SW480 (cell line): ENCODE measurements at regions not wholly inside any gene's neighbourhood (a gene's known extent, or its start where the extent isn't known, plus 50 kb on each side); places are given as distances from the start of the nearest gene placed in this dataset.

Experiments used
- DNase-seq: peaks from one replicate; pipeline ENCODE4 v3.0.0-alpha.2; 2016; ENCODE audit warnings: low spot score

- DNase-seq, result no peak
These were observed 88.2 kb downstream of the TMA16 start for GRCh38 chr4:163582703-163583102.

GRCh38 chr4:163587867-163588266 lies 93.4 kb downstream of the TMA16 start:
- DNase-seq, result peak; percentile 0

DNA sequence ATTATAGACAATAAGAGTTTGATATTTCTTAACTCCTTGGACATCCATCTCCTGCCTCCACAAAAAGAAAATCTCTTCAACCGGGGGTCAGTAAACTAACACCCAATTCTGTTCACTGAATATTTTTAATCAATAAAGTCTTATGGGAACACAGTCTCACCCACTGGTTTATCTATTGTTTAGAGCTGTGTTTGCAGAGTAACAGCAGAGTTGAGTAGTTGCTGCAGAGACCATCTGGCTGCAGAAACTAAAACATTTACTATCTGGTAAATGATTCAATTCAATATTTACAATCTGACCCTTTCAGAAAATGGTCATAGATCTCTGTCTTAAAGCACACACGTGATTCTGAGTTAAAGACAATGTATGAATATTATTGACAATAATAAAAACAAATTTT lies 94.0 kb downstream of the TMA16 start:
- no peak for DNase-seq

GRCh38 chr4:163590103-163590502 lies 95.6 kb downstream of the TMA16 start:
- no peak for DNase-seq

- no peak for DNase-seq
These were observed 96.3 kb downstream of the TMA16 start for GRCh38 chr4:163590619-163591264.

DNA sequence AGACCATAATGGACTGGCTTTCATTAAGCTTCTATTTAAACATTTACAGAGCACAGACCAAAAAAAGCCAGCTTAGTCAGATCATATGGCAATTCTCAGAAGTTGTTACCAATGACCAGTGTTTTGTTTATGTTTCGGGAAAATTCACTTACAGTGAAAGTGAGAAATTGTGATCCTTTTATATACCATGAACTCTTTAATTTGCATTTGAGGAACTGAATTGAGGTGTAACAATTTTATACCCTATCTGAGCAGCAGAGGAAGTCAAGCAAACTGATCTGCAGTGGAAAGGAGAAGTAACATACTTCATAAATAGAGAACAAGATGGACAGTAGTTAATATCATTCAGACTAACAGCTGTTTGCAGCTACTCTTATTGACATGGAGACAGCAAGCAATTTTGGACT lies 97.1 kb downstream of the TMA16 start:
- no peak for DNase-seq

DNA sequence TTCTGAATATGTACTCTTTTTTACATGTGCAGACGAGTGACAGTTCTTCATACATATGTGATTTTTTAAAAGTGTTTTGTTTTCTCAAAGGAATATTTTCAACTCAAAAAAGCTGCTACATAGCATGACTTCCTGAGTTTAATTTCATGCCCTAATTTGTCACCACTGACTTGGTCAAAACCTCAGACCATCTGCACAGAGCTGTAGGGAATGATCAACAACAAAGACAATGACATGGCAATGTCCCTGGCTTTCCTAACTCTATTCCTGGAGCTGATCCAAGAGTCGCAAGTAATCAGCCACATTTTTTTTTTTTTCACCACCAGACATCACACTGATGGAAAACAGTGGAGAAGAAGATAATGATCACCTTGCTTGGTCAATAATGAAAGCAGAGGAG lies 97.7 kb downstream of the TMA16 start:
- DNase-seq, result no peak

- DNase-seq, result no peak
These were observed 101.1 kb downstream of the TMA16 start for GRCh38 chr4:163595580-163595979.

- DNase-seq, result no peak
These were observed 103.5 kb downstream of the TMA16 start for GRCh38 chr4:163598028-163598427.

- DNase-seq, result no peak
These were observed 104.0 kb downstream of the TMA16 start for GRCh38 chr4:163598489-163598888.

- DNase-seq, result no peak
These were observed 106.2 kb downstream of the TMA16 start for GRCh38 chr4:163600727-163601126.

GRCh38 chr4:163603257-163603656 lies 108.8 kb downstream of the TMA16 start:
- no peak for DNase-seq

- no peak for DNase-seq
These were observed 112.6 kb downstream of the TMA16 start for GRCh38 chr4:163606896-163607691.

- no peak for DNase-seq
These were observed 114.5 kb downstream of the TMA16 start for GRCh38 chr4:163609019-163609418.

- no peak for DNase-seq
These were observed 116.2 kb downstream of the TMA16 start for GRCh38 chr4:163610648-163611047.

DNA sequence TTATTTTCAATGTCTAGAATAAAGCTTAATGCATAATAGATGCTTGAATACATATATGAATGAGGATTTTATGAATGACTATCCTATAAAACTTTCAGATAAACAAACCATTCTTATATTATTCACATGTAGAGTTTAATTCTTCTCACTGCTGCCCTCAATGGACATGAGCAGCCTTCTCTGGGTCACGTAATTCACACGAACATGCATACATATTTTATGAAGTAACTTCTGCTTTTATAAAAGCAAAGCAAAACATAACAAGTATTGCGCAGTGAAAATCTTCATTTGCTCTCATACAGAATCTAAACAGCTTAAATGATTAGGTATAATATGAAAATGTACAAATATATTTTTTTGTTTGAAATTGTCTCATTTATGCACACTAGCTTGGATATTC lies 116.7 kb downstream of the TMA16 start:
- no peak for DNase-seq

DNA sequence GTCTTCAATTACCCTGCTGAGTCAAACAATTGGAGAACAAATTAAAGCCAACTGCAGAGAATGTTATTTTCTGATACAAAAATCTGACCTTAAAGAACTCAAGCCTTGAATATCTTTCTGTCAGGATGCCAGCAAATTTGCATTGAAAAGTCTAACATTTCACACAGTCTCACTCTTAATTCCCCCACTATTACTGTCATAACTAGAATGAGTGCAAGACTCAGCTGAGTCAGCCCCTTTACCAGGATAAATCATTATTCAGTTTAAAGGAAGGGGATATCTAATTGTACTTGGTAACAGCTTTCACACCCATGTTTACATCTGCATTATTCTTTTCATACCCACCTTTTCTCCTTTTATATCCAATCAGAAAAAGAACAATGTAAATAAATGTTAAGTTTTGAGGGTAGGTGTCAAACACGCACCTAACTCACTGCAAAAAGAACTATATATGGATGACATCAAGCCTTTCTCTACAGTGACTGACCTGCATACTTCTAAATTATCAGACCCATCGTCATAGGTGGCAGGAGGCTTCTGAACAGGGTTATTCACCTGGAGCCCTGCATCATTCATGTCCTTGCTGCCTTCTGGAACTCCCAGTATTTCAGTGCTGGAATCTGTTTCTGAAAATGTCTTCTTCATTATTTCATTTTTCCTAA lies 117.4 kb downstream of the TMA16 start:
- no peak for DNase-seq

DNA sequence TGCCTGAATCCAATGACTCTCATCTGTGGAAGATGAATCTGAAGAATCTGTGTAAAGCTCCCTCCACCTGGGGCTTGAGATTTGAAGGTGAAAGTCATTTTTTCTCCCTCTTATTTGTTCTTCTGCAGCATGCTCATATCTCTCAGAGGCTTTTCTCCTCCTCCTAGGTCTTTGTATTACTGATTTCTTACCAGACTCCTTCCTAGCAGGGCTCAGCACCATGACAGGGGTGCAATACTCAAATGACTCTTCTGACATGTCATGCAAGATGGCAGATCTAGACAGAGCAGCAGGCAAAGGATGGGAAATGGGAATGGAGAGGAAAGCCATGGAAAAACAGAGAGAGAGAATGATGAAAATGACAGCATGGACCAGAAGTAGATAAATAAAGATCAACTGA lies 118.3 kb downstream of the TMA16 start:
- DNase-seq, result no peak

- no peak for DNase-seq
These were observed 118.9 kb downstream of the TMA16 start for GRCh38 chr4:163613383-163613782.

DNA sequence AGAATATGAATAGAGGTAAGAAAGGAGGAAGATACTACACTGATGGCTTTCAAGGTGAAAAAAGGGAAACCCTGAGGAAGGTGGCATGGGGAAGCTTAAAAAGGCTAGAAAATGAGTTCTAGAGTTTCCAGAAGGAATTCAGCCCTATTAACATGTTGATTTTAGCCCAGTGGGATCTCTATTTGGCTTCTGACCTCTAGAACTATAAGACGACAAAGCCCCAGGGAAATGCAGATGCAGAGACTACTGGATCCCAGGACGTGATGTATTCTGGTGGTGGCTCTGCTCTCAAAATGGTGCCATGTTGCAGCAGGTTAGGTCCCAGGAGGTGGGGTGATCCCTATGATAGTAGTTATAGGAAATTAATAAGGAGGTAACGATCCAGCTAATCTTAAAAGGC lies 120.4 kb downstream of the TMA16 start:
- DNase-seq, result no peak

GRCh38 chr4:163618845-163619244 lies 124.4 kb downstream of the TMA16 start:
- DNase-seq, result no peak

DNA sequence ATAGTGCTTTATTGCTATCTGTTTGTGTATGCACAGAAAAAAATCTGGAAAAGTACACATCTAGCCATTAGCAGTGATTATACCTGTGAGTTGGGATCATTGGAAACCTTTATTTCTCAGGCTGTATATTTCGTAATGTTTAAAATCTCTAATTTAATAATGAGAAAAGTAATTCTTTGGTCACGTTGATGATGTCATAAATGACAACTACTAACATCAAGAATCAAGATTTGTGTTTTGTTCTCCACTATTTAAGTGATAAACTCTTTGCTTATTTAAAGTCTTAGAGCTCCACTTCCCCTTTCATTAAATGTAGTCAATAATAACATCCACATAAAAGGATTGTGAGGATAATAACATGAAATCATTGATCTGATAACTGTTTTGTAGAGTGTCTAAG lies 126.2 kb downstream of the TMA16 start:
- no peak for DNase-seq

DNA sequence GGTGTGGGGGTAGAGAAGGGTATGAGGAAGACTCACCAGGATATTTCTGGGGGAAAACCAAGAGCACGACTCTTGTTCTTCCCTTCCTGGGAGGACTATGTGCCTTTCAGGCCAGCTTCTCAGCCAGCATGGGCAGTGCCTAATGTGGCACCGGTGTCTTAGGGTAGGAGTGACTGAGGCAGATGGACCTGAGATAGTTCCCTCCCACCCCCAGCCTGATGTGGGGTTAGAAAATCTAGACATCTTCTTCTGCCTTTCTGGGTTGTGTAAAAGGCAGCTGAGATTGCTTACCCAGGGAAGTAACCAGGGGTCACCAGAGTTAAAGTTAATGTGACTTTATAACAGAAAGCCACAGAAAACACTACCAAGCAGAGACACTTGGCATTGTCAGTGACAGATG lies 127.3 kb downstream of the TMA16 start:
- no peak for DNase-seq
